WTC11 (cell line): ENCODE measurements at regions not wholly inside any gene's neighbourhood (a gene's known extent, or its start where the extent isn't known, plus 50 kb on each side); places are given as distances from the start of the nearest gene placed in this dataset.

ENCODE experiments used
- ATAC-seq: fragments of 200-7000 bp; cut with Tn5 transposase; 2 replicates; pipeline ENCODE4 v1.10.0; 2021; ENCODE audit warnings: mild to moderate bottlenecking, moderate library complexity
- CTCF ChIA-PET: fragments of 300-600 bp; sonication (Branson Sonifier 250); formaldehyde crosslinking; loops from one replicate; lab custom pipeline; 2021; ENCODE audit warnings: antibody characterized with exemption; lab: Charles Lee
- POLR2A ChIA-PET: fragments of 350-600 bp; sonication (Branson Sonifier 250); formaldehyde crosslinking; loops from one replicate; lab custom pipeline; 2021; ENCODE audit warnings: antibody characterized with exemption; lab: Charles Lee
- DNase-seq: peaks from one replicate; pipeline ENCODE4 v3.0.0; 2021; ENCODE audit warnings: low spot score
- H3K27ac Mint-ChIP-seq: 2 replicates; pipeline ENCODE4 v1.8.0; 2021; ENCODE audit warnings: mixed read lengths
- H3K27me3 Mint-ChIP-seq: 2 replicates; pipeline ENCODE4 v1.8.0; 2021; ENCODE audit warnings: low read depth, mild to moderate bottlenecking, moderate library complexity, mixed read lengths
- H3K36me3 Mint-ChIP-seq: 2 replicates; pipeline ENCODE4 v1.8.0; 2021; ENCODE audit warnings: mixed read lengths
- H3K4me1 Mint-ChIP-seq: 2 replicates; pipeline ENCODE4 v1.8.0; 2022; ENCODE audit warnings: mixed read lengths
- H3K4me3 Mint-ChIP-seq: 2 replicates; pipeline ENCODE4 v1.8.0; 2021; ENCODE audit warnings: mild to moderate bottlenecking, moderate library complexity, mixed read lengths
- H3K9me3 Mint-ChIP-seq: 2 replicates; pipeline ENCODE4 v1.8.0; 2021; ENCODE audit warnings: mixed read lengths
- ATF3 ChIP-seq: sonication (generic); formaldehyde crosslinking; conservative IDR thresholded peaks from 2 replicates; pipeline ENCODE4 v1.8.1; 2022; ENCODE audit warnings: mild to moderate bottlenecking, missing genetic modification reagents
- ATF6 ChIP-seq: sonication (generic); formaldehyde crosslinking; IDR thresholded peaks from 2 replicates; pipeline ENCODE4 v1.8.1; 2023; ENCODE audit warnings: mild to moderate bottlenecking, missing genetic modification reagents
- CREM ChIP-seq: sonication (generic); formaldehyde crosslinking; IDR thresholded peaks from 2 replicates; pipeline ENCODE4 v1.8.1; 2022; ENCODE audit warnings: mild to moderate bottlenecking, missing genetic modification reagents, moderate library complexity
- ELF4 ChIP-seq: sonication (generic); formaldehyde crosslinking; IDR thresholded peaks from 2 replicates; pipeline ENCODE4 v1.8.1; 2022; ENCODE audit warnings: low read depth, mild to moderate bottlenecking, moderate library complexity, missing genetic modification reagents
- EMX1 ChIP-seq: fragments of 250-450 bp; sonication (Bioruptor Pico); IDR thresholded peaks from 2 replicates; pipeline ENCODE4 v1.8.0; 2021; ENCODE audit warnings: mild to moderate bottlenecking
- ESRRA ChIP-seq: sonication (generic); formaldehyde crosslinking; IDR thresholded peaks from 2 replicates; pipeline ENCODE4 v1.8.1; 2022; ENCODE audit warnings: mild to moderate bottlenecking, missing genetic modification reagents, borderline replicate concordance
- ETV6 ChIP-seq: sonication (generic); formaldehyde crosslinking; IDR thresholded peaks from 2 replicates; pipeline ENCODE4 v1.8.1; 2022; ENCODE audit warnings: mild to moderate bottlenecking, missing genetic modification reagents
- HMGA2 ChIP-seq: fragments of 250-450 bp; sonication (Bioruptor Pico); IDR thresholded peaks from 2 replicates; pipeline ENCODE4 v1.4.0; 2021; ENCODE audit warnings: mild to moderate bottlenecking, moderate library complexity
- KAT7 ChIP-seq: sonication (generic); formaldehyde crosslinking; IDR thresholded peaks from 2 replicates; pipeline ENCODE4 v1.8.1; 2023; ENCODE audit warnings: missing genetic modification reagents, mild to moderate bottlenecking, borderline replicate concordance
- MYBL2 ChIP-seq: sonication (generic); formaldehyde crosslinking; IDR thresholded peaks from 2 replicates; pipeline ENCODE4 v1.8.1; 2023; ENCODE audit warnings: mild to moderate bottlenecking, moderate library complexity, missing genetic modification reagents
- NR2C2 ChIP-seq: sonication (generic); formaldehyde crosslinking; IDR thresholded peaks from 2 replicates; pipeline ENCODE4 v1.8.0; 2022; ENCODE audit warnings: mild to moderate bottlenecking, missing genetic modification reagents
- PREB ChIP-seq: sonication (generic); formaldehyde crosslinking; IDR thresholded peaks from 2 replicates; pipeline ENCODE4 v1.8.1; 2022; ENCODE audit warnings: mild to moderate bottlenecking, missing genetic modification reagents, moderate library complexity, borderline replicate concordance
- SMAD3 ChIP-seq: sonication (generic); formaldehyde crosslinking; IDR thresholded peaks from 2 replicates; pipeline ENCODE4 v1.8.0; 2022; ENCODE audit warnings: missing genetic modification reagents, mild to moderate bottlenecking, borderline replicate concordance
- SP1 ChIP-seq: sonication (generic); formaldehyde crosslinking; conservative IDR thresholded peaks from 2 replicates; pipeline ENCODE4 v1.8.1; 2022; ENCODE audit warnings: missing genetic modification reagents
- TEAD1 ChIP-seq: sonication (generic); formaldehyde crosslinking; IDR thresholded peaks from 2 replicates; pipeline ENCODE4 v1.8.0; 2022; ENCODE audit warnings: mild to moderate bottlenecking, missing genetic modification reagents
- TP53 ChIP-seq: sonication (generic); formaldehyde crosslinking; IDR thresholded peaks from 2 replicates; pipeline ENCODE4 v1.8.1; 2023; ENCODE audit warnings: mild to moderate bottlenecking, missing genetic modification reagents
- ZNF317 ChIP-seq: sonication (generic); formaldehyde crosslinking; IDR thresholded peaks from 2 replicates; pipeline ENCODE4 v1.8.1; 2023; ENCODE audit warnings: low read depth, mild to moderate bottlenecking, moderate library complexity, missing genetic modification reagents, borderline replicate concordance
- ZNF423 ChIP-seq: fragments of 250-450 bp; sonication (Bioruptor Pico); IDR thresholded peaks from 2 replicates; pipeline ENCODE4 v2.1.2; 2022; ENCODE audit warnings: mild to moderate bottlenecking, moderate library complexity
- ZNF671 ChIP-seq: fragments of 250-450 bp; sonication (Bioruptor Pico); IDR thresholded peaks from 2 replicates; pipeline ENCODE4 v1.8.0; 2021; ENCODE audit warnings: mild to moderate bottlenecking
- TF ChIP-seq, protein P1 (sequence below): fragments of 250-450 bp; sonication (Bioruptor Pico); IDR thresholded peaks from 2 replicates; pipeline ENCODE4 v1.8.0; 2021; ENCODE audit warnings: mild to moderate bottlenecking
- TF ChIP-seq, protein P2 (sequence below): sonication (generic); formaldehyde crosslinking; IDR thresholded peaks from 2 replicates; pipeline ENCODE4 v1.8.1; 2023; ENCODE audit warnings: mild to moderate bottlenecking, missing genetic modification reagents, moderate library complexity

DNA sequence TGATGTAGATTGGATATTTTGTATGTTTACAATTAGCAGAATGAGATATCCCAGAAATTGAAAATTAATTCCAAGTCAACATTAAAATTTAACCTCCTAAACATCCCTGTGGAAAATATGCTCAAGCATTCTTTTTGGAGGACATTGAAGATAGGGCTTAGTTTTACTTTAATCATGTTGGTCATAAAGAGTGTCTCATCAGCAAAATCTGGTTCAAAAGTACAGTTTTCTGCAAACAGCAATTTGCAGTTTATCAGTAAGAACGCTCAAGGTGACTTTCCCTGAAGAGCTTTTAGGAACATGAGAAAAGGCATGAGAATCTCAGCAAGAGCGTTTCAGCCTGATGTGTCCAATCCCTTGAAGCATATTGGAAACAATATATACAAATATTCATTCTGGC is 889.8 kb downstream of the CENPC start:
- TF ChIP-seq TP53 (CRISPR knock-in tag) (no peak), ATF6 (CRISPR knock-in tag) (no peak), ETV6 (CRISPR knock-in tag) (no peak), EMX1 (CRISPR knock-in tag) (no peak), ESRRA (CRISPR knock-in tag) (no peak), ZNF423 (CRISPR knock-in tag) (no peak), NR2C2 (CRISPR knock-in tag) (no peak), ELF4 (CRISPR knock-in tag) (no peak), ZNF317 (CRISPR knock-in tag) (no peak), SMAD3 (CRISPR knock-in tag) (no peak), ATF3 (no peak), PREB (CRISPR knock-in tag) (no peak), TEAD1 (no peak), CREM (CRISPR knock-in tag) (no peak)
- TF ChIP-seq, protein P1, sequence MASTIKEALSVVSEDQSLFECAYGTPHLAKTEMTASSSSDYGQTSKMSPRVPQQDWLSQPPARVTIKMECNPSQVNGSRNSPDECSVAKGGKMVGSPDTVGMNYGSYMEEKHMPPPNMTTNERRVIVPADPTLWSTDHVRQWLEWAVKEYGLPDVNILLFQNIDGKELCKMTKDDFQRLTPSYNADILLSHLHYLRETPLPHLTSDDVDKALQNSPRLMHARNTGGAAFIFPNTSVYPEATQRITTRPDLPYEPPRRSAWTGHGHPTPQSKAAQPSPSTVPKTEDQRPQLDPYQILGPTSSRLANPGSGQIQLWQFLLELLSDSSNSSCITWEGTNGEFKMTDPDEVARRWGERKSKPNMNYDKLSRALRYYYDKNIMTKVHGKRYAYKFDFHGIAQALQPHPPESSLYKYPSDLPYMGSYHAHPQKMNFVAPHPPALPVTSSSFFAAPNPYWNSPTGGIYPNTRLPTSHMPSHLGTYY (CRISPR knock-in tag) = no peak
- H3K27me3 Mint-ChIP-seq = no peaks in the 10 kb centered on the region
- ChIA-PET POLR2A (no interaction called here), CTCF (no interaction called here)
- ATAC-seq = no peak
- DNase-seq = no peak
- H3K27ac Mint-ChIP-seq = no peak overlapping the region
- peaks cover 6% of the 10 kb centered on the region for H3K9me3 Mint-ChIP-seq
- H3K4me3 Mint-ChIP-seq = no peak overlapping the region
- peaks cover 3% of the 10 kb centered on the region; the same call in 1 of the 2 replicates for H3K36me3 Mint-ChIP-seq
- H3K4me1 Mint-ChIP-seq = no peaks in the 10 kb centered on the region

- H3K27ac Mint-ChIP-seq = no peak overlapping the region
- POLR2A ChIA-PET = no interaction called here
- H3K27me3 Mint-ChIP-seq = no peaks in the 10 kb centered on the region
- DNase-seq (no peak), ATAC-seq (no peak)
- no peaks in the 10 kb centered on the region for H3K4me1 Mint-ChIP-seq
- H3K9me3 Mint-ChIP-seq = peaks cover 6% of the 10 kb centered on the region
- peaks cover 3% of the 10 kb centered on the region; the same call in 1 of the 2 replicates for H3K36me3 Mint-ChIP-seq
- no peak overlapping the region for H3K4me3 Mint-ChIP-seq
- TF ChIP-seq HMGA2 (CRISPR knock-in tag) (no peak), SP1 (CRISPR knock-in tag) (no peak), MYBL2 (no peak), KAT7 (CRISPR knock-in tag) (no peak), SMAD3 (CRISPR knock-in tag) (no peak), ZNF671 (CRISPR knock-in tag) (no peak)
- TF ChIP-seq, protein P2, sequence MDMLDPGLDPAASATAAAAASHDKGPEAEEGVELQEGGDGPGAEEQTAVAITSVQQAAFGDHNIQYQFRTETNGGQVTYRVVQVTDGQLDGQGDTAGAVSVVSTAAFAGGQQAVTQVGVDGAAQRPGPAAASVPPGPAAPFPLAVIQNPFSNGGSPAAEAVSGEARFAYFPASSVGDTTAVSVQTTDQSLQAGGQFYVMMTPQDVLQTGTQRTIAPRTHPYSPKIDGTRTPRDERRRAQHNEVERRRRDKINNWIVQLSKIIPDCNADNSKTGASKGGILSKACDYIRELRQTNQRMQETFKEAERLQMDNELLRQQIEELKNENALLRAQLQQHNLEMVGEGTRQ = no peak
- CTCF ChIA-PET = no interaction called here
Observed at GRCh38 chr4:66653937-66654336, 891.4 kb downstream of the CENPC start.
